ENCODE measurements at regions not wholly inside any gene's neighbourhood (a gene's known extent, or its start where the extent isn't known, plus 50 kb on each side); places are given as distances from the start of the nearest gene placed in this dataset.
A peak's percentile ranks its signal among the peaks of the same experiment; 100 is the strongest.

GRCh38 chr3:70789878-70790277 is 477.4 kb upstream of the MDFIC2 start:
- no peak for DNase-seq

- no peak for DNase-seq
Observed at GRCh38 chr3:70780790-70781189, 468.4 kb upstream of the MDFIC2 start.

- no peak for DNase-seq
Observed at GRCh38 chr3:70779296-70779695, 466.9 kb upstream of the MDFIC2 start.

GRCh38 chr3:70776081-70776480 is 463.6 kb upstream of the MDFIC2 start:
- DNase-seq, result no peak

GRCh38 chr3:70775257-70775656 is 462.8 kb upstream of the MDFIC2 start:
- no peak for DNase-seq

GRCh38 chr3:70774641-70775040 is 462.2 kb upstream of the MDFIC2 start:
- no peak for DNase-seq

- no peak for DNase-seq
Observed at GRCh38 chr3:70771426-70772147, 459.1 kb upstream of the MDFIC2 start.

- no peak for DNase-seq
Observed at GRCh38 chr3:70770650-70771049, 458.2 kb upstream of the MDFIC2 start.

GRCh38 chr3:70766301-70766700 is 453.9 kb upstream of the MDFIC2 start:
- no peak for DNase-seq

GRCh38 chr3:70763894-70764293 is 451.5 kb upstream of the MDFIC2 start:
- DNase-seq, result peak in 1 of 2 donors; percentile 1

GRCh38 chr3:70757658-70758057 is 445.2 kb upstream of the MDFIC2 start:
- DNase-seq, result no peak

GRCh38 chr3:70755526-70755925 is 443.1 kb upstream of the MDFIC2 start:
- no peak for DNase-seq

- no peak for DNase-seq
Observed at GRCh38 chr3:70754314-70754713, 441.9 kb upstream of the MDFIC2 start.

GRCh38 chr3:70753572-70753971 is 441.1 kb upstream of the MDFIC2 start:
- DNase-seq, result no peak

- no peak for DNase-seq
Observed at GRCh38 chr3:70752051-70752450, 439.6 kb upstream of the MDFIC2 start.

- DNase-seq, result no peak
Observed at GRCh38 chr3:70749122-70749521, 436.7 kb upstream of the MDFIC2 start.

- no peak for DNase-seq
Observed at GRCh38 chr3:70748593-70748992, 436.2 kb upstream of the MDFIC2 start.

- DNase-seq, result no peak
Observed at GRCh38 chr3:70747847-70748246, 435.4 kb upstream of the MDFIC2 start.

- DNase-seq, result no peak
Observed at GRCh38 chr3:70744536-70744935, 432.1 kb upstream of the MDFIC2 start.

- no peak for DNase-seq
Observed at GRCh38 chr3:70743754-70744153, 431.3 kb upstream of the MDFIC2 start.

GRCh38 chr3:70742081-70742480 is 429.6 kb upstream of the MDFIC2 start:
- DNase-seq, result no peak

- DNase-seq, result no peak
Observed at GRCh38 chr3:70740872-70741271, 428.4 kb upstream of the MDFIC2 start.

- DNase-seq, result no peak
Observed at GRCh38 chr3:70740071-70740470, 427.6 kb upstream of the MDFIC2 start.

- no peak for DNase-seq
Observed at GRCh38 chr3:70738291-70738681, 425.8 kb upstream of the MDFIC2 start.

GRCh38 chr3:70737666-70738290 is 425.3 kb upstream of the MDFIC2 start:
- DNase-seq, result no peak
